Amygdala (tissue), 56 donors: ENCODE measurements at regions not wholly inside any gene's neighbourhood (a gene's known extent, or its start where the extent isn't known, plus 50 kb on each side); places are given as distances from the start of the nearest gene placed in this dataset.
"Not testable (repeated sequence)": the region's sequence is repeated elsewhere in the genome, so short reads cannot be mapped to it uniquely, and the experiment has no call there.

Source experiments
- DNase-seq, 56 donors: peaks; one replicate each; lab custom pipeline; 2025; lab: John Stamatoyannopoulos, UW

GRCh38 chr1:143644035-143644434 lies 327.8 kb downstream of the FAM72C start:
- DNase-seq: not testable (repeated sequence)

GRCh38 chr1:143643148-143643885 lies 328.5 kb downstream of the FAM72C start:
- no peak for DNase-seq

GRCh38 chr1:143625886-143626285 lies 345.9 kb downstream of the FAM72C start:
- peak in 1 of 56 donors; percentile 17 for DNase-seq

GRCh38 chr1:143619851-143620250 lies 351.9 kb downstream of the FAM72C start:
- DNase-seq: no peak

- DNase-seq: no peak
These were observed 360.6 kb downstream of the FAM72C start for GRCh38 chr1:143611159-143611558.

- no peak for DNase-seq
These were observed 361.6 kb downstream of the FAM72C start for GRCh38 chr1:143610196-143610595.

GRCh38 chr1:143604887-143605286 lies 366.9 kb downstream of the FAM72C start:
- DNase-seq: no peak

- DNase-seq: no peak
These were observed 387.3 kb downstream of the FAM72C start for GRCh38 chr1:143584508-143584907.

- DNase-seq: no peak
These were observed 396.8 kb downstream of the FAM72C start for GRCh38 chr1:143574891-143575520.

- DNase-seq: not testable (repeated sequence)
These were observed 399.1 kb downstream of the FAM72C start for GRCh38 chr1:143572661-143573060.

GRCh38 chr1:143563761-143564160 lies 408.0 kb downstream of the FAM72C start:
- DNase-seq: not testable (repeated sequence)

GRCh38 chr1:143553627-143554026 lies 418.2 kb downstream of the FAM72C start:
- DNase-seq: no peak

GRCh38 chr1:143504703-143505102 lies 467.1 kb downstream of the FAM72C start:
- DNase-seq: not testable (repeated sequence)

- DNase-seq: not testable (repeated sequence)
These were observed 467.7 kb downstream of the FAM72C start for GRCh38 chr1:143504080-143504479.

GRCh38 chr1:143503048-143503447 lies 468.7 kb downstream of the FAM72C start:
- DNase-seq: not testable (repeated sequence)

GRCh38 chr1:143502038-143502437 lies 469.7 kb downstream of the FAM72C start:
- not testable (repeated sequence) for DNase-seq

- DNase-seq: not testable (repeated sequence)
These were observed 473.6 kb downstream of the FAM72C start for GRCh38 chr1:143498059-143498749.

GRCh38 chr1:143497374-143497747 lies 474.4 kb downstream of the FAM72C start:
- DNase-seq: no peak

- not testable (repeated sequence) for DNase-seq
These were observed 475.0 kb downstream of the FAM72C start for GRCh38 chr1:143496526-143497373.
